Neural cell (in vitro differentiated cells): ENCODE measurements at regions not wholly inside any gene's neighbourhood (a gene's known extent, or its start where the extent isn't known, plus 50 kb on each side); places are given as distances from the start of the nearest gene placed in this dataset.

Experiments used
- EP300 ChIP-seq: fragments of 450-650 bp; conservative IDR thresholded peaks from 2 replicates; pipeline ENCODE4 v1.6.1; 2014; ENCODE audit warnings: antibody characterized with exemption, mild to moderate bottlenecking, moderate library complexity; ENCODE audit not compliant: poor library complexity, severe bottlenecking
- EZH2 ChIP-seq: fragments of 200-600, 300-800 bp; shearing (Covaris generic), sonication (generic); IDR thresholded peaks from 2 replicates; pipeline ENCODE4 v1.6.1; 2014; ENCODE audit warnings: antibody characterized with exemption, low read length, borderline replicate concordance, mild to moderate bottlenecking; ENCODE audit not compliant: insufficient read depth, poor library complexity, severe bottlenecking
- MXI1 ChIP-seq: fragments of 450-650 bp; conservative IDR thresholded peaks from 2 replicates; pipeline ENCODE4 v1.6.1; 2014; ENCODE audit warnings: antibody characterized with exemption, mild to moderate bottlenecking; ENCODE audit not compliant: poor library complexity, severe bottlenecking
- RAD21 ChIP-seq: fragments of 450-650 bp; conservative IDR thresholded peaks from 2 replicates; pipeline ENCODE4 v1.6.1; 2014; ENCODE audit warnings: antibody characterized with exemption, mild to moderate bottlenecking, moderate library complexity
- SMC3 ChIP-seq: fragments of 450-650 bp; conservative IDR thresholded peaks from 2 replicates; pipeline ENCODE4 v1.6.1; 2014; ENCODE audit warnings: antibody characterized with exemption, mild to moderate bottlenecking, moderate library complexity; ENCODE audit not compliant: poor library complexity
- TAF1 ChIP-seq: IDR thresholded peaks from 2 replicates; pipeline ENCODE4 v1.6.1; 2012; ENCODE audit warnings: low read depth
- TF ChIP-seq, protein P1 (sequence below): IDR thresholded peaks from 2 replicates; pipeline ENCODE4 v1.6.1; 2012; ENCODE audit warnings: borderline replicate concordance
- TF ChIP-seq, protein P2 (sequence below): fragments of 450-650 bp; IDR thresholded peaks from 2 replicates; pipeline ENCODE4 v1.5.1; 2014; ENCODE audit warnings: antibody characterized with exemption, mild to moderate bottlenecking, moderate library complexity; ENCODE audit not compliant: poor library complexity, severe bottlenecking

DNA sequence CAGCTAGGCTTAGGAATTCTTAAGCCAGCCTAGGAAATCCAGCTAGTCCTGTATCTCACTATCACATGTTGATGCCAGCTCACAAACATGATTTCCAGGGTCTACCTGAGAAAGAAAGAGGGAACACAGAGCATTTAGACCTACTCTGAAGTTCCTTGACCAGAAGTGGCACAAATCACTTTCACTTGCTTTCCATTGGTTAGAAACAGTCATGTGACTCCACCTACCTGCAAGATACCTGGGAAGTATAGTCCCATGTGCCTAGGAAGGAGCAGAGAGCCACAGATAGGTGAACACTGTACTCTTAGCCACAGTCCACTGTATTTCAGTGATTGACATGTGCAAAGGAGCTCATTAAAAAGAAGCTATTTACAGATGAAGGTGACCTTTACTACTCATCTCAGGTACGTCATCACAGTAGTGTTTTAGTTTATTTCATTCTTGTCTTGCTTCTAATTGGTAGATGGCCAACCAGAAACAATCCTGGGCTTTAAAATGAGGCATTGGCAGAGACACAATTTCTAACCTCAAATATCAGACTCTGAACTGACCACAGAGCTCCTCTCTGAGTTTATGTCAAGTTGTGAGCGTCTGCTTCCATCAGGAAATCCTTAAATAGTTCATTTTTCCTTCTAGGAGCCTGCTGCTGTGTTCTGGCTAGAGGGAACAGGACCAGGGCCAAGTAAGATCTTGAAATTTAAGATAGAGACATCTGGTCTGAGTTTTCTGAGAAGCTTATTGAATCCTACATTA lies 340.7 kb downstream of the TLE4 start:
- TF ChIP-seq MXI1 (no peak), EZH2 (no peak), SMC3 (no peak), RAD21 (no peak), EP300 (no peak), TAF1 (no peak)
- TF ChIP-seq, protein P1, sequence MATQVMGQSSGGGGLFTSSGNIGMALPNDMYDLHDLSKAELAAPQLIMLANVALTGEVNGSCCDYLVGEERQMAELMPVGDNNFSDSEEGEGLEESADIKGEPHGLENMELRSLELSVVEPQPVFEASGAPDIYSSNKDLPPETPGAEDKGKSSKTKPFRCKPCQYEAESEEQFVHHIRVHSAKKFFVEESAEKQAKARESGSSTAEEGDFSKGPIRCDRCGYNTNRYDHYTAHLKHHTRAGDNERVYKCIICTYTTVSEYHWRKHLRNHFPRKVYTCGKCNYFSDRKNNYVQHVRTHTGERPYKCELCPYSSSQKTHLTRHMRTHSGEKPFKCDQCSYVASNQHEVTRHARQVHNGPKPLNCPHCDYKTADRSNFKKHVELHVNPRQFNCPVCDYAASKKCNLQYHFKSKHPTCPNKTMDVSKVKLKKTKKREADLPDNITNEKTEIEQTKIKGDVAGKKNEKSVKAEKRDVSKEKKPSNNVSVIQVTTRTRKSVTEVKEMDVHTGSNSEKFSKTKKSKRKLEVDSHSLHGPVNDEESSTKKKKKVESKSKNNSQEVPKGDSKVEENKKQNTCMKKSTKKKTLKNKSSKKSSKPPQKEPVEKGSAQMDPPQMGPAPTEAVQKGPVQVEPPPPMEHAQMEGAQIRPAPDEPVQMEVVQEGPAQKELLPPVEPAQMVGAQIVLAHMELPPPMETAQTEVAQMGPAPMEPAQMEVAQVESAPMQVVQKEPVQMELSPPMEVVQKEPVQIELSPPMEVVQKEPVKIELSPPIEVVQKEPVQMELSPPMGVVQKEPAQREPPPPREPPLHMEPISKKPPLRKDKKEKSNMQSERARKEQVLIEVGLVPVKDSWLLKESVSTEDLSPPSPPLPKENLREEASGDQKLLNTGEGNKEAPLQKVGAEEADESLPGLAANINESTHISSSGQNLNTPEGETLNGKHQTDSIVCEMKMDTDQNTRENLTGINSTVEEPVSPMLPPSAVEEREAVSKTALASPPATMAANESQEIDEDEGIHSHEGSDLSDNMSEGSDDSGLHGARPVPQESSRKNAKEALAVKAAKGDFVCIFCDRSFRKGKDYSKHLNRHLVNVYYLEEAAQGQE = no peak
- TF ChIP-seq, protein P2, sequence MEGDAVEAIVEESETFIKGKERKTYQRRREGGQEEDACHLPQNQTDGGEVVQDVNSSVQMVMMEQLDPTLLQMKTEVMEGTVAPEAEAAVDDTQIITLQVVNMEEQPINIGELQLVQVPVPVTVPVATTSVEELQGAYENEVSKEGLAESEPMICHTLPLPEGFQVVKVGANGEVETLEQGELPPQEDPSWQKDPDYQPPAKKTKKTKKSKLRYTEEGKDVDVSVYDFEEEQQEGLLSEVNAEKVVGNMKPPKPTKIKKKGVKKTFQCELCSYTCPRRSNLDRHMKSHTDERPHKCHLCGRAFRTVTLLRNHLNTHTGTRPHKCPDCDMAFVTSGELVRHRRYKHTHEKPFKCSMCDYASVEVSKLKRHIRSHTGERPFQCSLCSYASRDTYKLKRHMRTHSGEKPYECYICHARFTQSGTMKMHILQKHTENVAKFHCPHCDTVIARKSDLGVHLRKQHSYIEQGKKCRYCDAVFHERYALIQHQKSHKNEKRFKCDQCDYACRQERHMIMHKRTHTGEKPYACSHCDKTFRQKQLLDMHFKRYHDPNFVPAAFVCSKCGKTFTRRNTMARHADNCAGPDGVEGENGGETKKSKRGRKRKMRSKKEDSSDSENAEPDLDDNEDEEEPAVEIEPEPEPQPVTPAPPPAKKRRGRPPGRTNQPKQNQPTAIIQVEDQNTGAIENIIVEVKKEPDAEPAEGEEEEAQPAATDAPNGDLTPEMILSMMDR = no peak
